Osteoblast (primary cell): ENCODE measurements at regions not wholly inside any gene's neighbourhood (a gene's known extent, or its start where the extent isn't known, plus 50 kb on each side); places are given as distances from the start of the nearest gene placed in this dataset.

Source experiments
- DNase-seq: peaks from one replicate; pipeline ENCODE4 v3.0.0; 2011; ENCODE audit warnings: low spot score, mixed read lengths; ENCODE audit not compliant: insufficient read length; ENCODE audit errors: missing footprints
- H2AFZ ChIP-seq: 2 replicates; pipeline ENCODE4 v1.6.0; 2011; ENCODE audit warnings: mild to moderate bottlenecking, low read length
- H3K27ac ChIP-seq: 2 replicates; pipeline ENCODE4 v1.5.1; 2011; ENCODE audit warnings: mild to moderate bottlenecking, low read depth, low read length, moderate library complexity
- H3K27me3 ChIP-seq: 2 replicates; pipeline ENCODE4 v1.6.0; 2012; ENCODE audit warnings: mild to moderate bottlenecking, control low read depth, inconsistent platforms, low read length, moderate library complexity; ENCODE audit not compliant: insufficient read depth
- H3K36me3 ChIP-seq: 2 replicates; pipeline ENCODE4 v1.5.1; 2011; ENCODE audit warnings: mild to moderate bottlenecking, low read length, control low read depth, moderate library complexity; ENCODE audit not compliant: insufficient read depth
- H3K4me1 ChIP-seq: 2 replicates; pipeline ENCODE4 v1.5.1; 2011; ENCODE audit warnings: mild to moderate bottlenecking, low read length, control low read depth, moderate library complexity; ENCODE audit not compliant: insufficient read depth
- H3K4me2 ChIP-seq: 2 replicates; pipeline ENCODE4 v1.6.0; 2011; ENCODE audit warnings: mild to moderate bottlenecking, low read length; ENCODE audit not compliant: insufficient read depth
- H3K4me3 ChIP-seq: fragments of 200-600 bp; sonication (generic); 3 replicates; pipeline ENCODE4 v1.5.1; 2012; ENCODE audit warnings: mild to moderate bottlenecking, low read length, inconsistent platforms; ENCODE audit not compliant: insufficient read depth
- H3K79me2 ChIP-seq: 2 replicates; pipeline ENCODE4 v1.6.0; 2012; ENCODE audit warnings: mild to moderate bottlenecking, low read length, control low read depth, inconsistent platforms; ENCODE audit not compliant: insufficient read depth
- H3K9me3 ChIP-seq: 2 replicates; pipeline ENCODE4 v1.5.1; 2011; ENCODE audit warnings: low read depth, low read length, control low read depth
- H4K20me1 ChIP-seq: 2 replicates; pipeline ENCODE4 v1.6.0; 2012; ENCODE audit warnings: mild to moderate bottlenecking, low read length, control low read depth; ENCODE audit not compliant: insufficient read depth
- CTCF ChIP-seq: IDR thresholded peaks from 2 replicates; pipeline ENCODE4 v1.5.1; 2011; ENCODE audit warnings: mild to moderate bottlenecking, low read depth, low read length, moderate library complexity; ENCODE audit errors: extremely low read depth

- H3K4me1 ChIP-seq, result peaks cover 3% of the 10 kb centered on the region
- no peak overlapping the region for H2AFZ ChIP-seq
- H4K20me1 ChIP-seq, result no peaks in the 10 kb centered on the region
- H3K4me3 ChIP-seq, result no peak overlapping the region
- no peak overlapping the region for H3K27ac ChIP-seq
- no peak for TF ChIP-seq CTCF
- DNase-seq, result peak; percentile 85
- H3K79me2 ChIP-seq, result no peaks in the 10 kb centered on the region
- no peaks in the 10 kb centered on the region for H3K27me3 ChIP-seq
- no peak overlapping the region for H3K4me2 ChIP-seq
- no peaks in the 10 kb centered on the region for H3K36me3 ChIP-seq
- H3K9me3 ChIP-seq, result no peaks in the 10 kb centered on the region
Observed at GRCh38 chr6:45724511-45724910, 291.1 kb downstream of the CLIC5 start.

GRCh38 chr6:45724027-45724426, 291.6 kb downstream of the CLIC5 start:
- no peaks in the 10 kb centered on the region for H3K9me3 ChIP-seq
- TF ChIP-seq CTCF, result no peak

GRCh38 chr6:45722876-45723275, 292.8 kb downstream of the CLIC5 start:
- Histone ChIP-seq H2AFZ (no peak overlapping the region), H3K4me2 (no peak overlapping the region), H3K4me1 (peaks cover 15% of the 10 kb centered on the region), H3K4me3 (no peak overlapping the region), H3K9me3 (no peaks in the 10 kb centered on the region), H4K20me1 (no peaks in the 10 kb centered on the region), H3K36me3 (no peaks in the 10 kb centered on the region), H3K79me2 (no peaks in the 10 kb centered on the region), H3K27me3 (no peaks in the 10 kb centered on the region), H3K27ac (no peak overlapping the region)
- no peak for TF ChIP-seq CTCF
- DNase-seq, result peak; percentile 39

More at GRCh38 chr6:45724027-45724426, 291.6 kb downstream of the CLIC5 start:
- no peak overlapping the region for H3K4me2 ChIP-seq
- H3K27ac ChIP-seq, result no peak overlapping the region
- no peaks in the 10 kb centered on the region for H3K27me3 ChIP-seq
- no peaks in the 10 kb centered on the region for H3K79me2 ChIP-seq
- H3K36me3 ChIP-seq, result no peaks in the 10 kb centered on the region
- H3K4me1 ChIP-seq, result peaks cover 7% of the 10 kb centered on the region
- H4K20me1 ChIP-seq, result no peaks in the 10 kb centered on the region
- H2AFZ ChIP-seq, result no peak overlapping the region
- no peak overlapping the region for H3K4me3 ChIP-seq
- no peak for DNase-seq

DNA sequence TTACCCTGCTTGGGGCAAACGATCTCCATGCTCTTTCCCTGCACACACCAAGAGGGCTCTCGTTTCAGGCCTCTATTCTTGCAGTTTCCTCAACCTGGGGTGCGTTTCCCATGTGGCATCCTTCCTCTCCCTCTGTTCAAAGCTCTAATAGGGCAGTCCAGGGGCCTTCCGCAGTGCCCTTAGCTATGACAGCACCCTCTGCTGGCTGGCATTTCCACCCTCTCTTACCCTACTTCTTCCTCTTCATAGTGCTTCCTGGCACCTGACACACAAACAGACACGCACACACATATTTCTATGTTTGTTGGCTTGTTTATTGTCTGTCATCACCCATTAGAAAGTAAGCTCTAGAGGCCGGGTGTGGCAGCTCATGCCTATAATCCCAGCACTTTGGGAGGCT, 294.0 kb downstream of the CLIC5 start:
- Histone ChIP-seq H2AFZ (no peak overlapping the region), H3K36me3 (no peaks in the 10 kb centered on the region), H3K4me3 (no peak overlapping the region), H3K27ac (no peak overlapping the region), H3K79me2 (no peaks in the 10 kb centered on the region), H3K27me3 (no peaks in the 10 kb centered on the region), H3K4me2 (no peak overlapping the region), H4K20me1 (no peaks in the 10 kb centered on the region), H3K4me1 (peaks cover 15% of the 10 kb centered on the region), H3K9me3 (no peaks in the 10 kb centered on the region)
- no peak for TF ChIP-seq CTCF
- DNase-seq, result no peak
